ENCODE measurements at regions not wholly inside any gene's neighbourhood (a gene's known extent, or its start where the extent isn't known, plus 50 kb on each side); places are given as distances from the start of the nearest gene placed in this dataset.
"Not testable (repeated sequence)": the region's sequence is repeated elsewhere in the genome, so short reads cannot be mapped to it uniquely, and the experiment has no call there.

- Mint-ChIP-seq H3K27ac (no peak overlapping the region), H3K4me1 (peaks cover 5% of the 10 kb centered on the region)
Observed at GRCh38 chr6:76835695-76836094, 627.6 kb downstream of the HTR1B start.

GRCh38 chr6:76835293-76835692 lies 628.0 kb downstream of the HTR1B start:
- no peak overlapping the region for H3K27ac Mint-ChIP-seq
- no peaks in the 10 kb centered on the region for H3K27me3 Mint-ChIP-seq (ENCODE audit: low read depth)
- H3K4me3 Mint-ChIP-seq: no peak overlapping the region
- DNase-seq (ENCODE audit: low spot score in 2 of 2, unreplicated experiment in 2 of 2): no peak
- TF ChIP-seq CTCF (IDR thresholded peaks at IDR 0.05; ENCODE audit: unreplicated experiment): no peak
- H3K9me3 Mint-ChIP-seq: no peaks in the 10 kb centered on the region
- no peaks in the 10 kb centered on the region for H3K36me3 Mint-ChIP-seq
- peaks cover 5% of the 10 kb centered on the region for H3K4me1 Mint-ChIP-seq

More at GRCh38 chr6:76835695-76836094, 627.6 kb downstream of the HTR1B start:
- H3K9me3 Mint-ChIP-seq: no peaks in the 10 kb centered on the region
- no peaks in the 10 kb centered on the region for H3K27me3 Mint-ChIP-seq (ENCODE audit: low read depth)
- TF ChIP-seq CTCF (IDR thresholded peaks at IDR 0.05; ENCODE audit: unreplicated experiment): no peak
- H3K36me3 Mint-ChIP-seq: no peaks in the 10 kb centered on the region
- no peak overlapping the region for H3K4me3 Mint-ChIP-seq
- DNase-seq (ENCODE audit: low spot score in 2 of 2, unreplicated experiment in 2 of 2): no peak

GRCh38 chr6:76834399-76834798 lies 628.9 kb downstream of the HTR1B start:
- Mint-ChIP-seq H3K27me3 (ENCODE audit: low read depth) (no peaks in the 10 kb centered on the region), H3K36me3 (no peaks in the 10 kb centered on the region), H3K4me1 (peaks cover 5% of the 10 kb centered on the region), H3K27ac (no peak overlapping the region), H3K4me3 (no peak overlapping the region), H3K9me3 (peaks cover 3% of the 10 kb centered on the region)
- TF ChIP-seq CTCF (IDR thresholded peaks at IDR 0.05; ENCODE audit: unreplicated experiment): no peak
- no peak for DNase-seq (ENCODE audit: low spot score in 2 of 2, unreplicated experiment in 2 of 2)

- Mint-ChIP-seq H3K27ac (peak overlapping the region; percentile 39), H3K36me3 (peaks cover 5% of the 10 kb centered on the region), H3K27me3 (ENCODE audit: low read depth) (no peaks in the 10 kb centered on the region), H3K9me3 (peaks cover 17% of the 10 kb centered on the region), H3K4me1 (peaks cover 5% of the 10 kb centered on the region), H3K4me3 (no peak overlapping the region)
- DNase-seq (ENCODE audit: low spot score in 2 of 2, unreplicated experiment in 2 of 2): no peak
- no peak for TF ChIP-seq CTCF (IDR thresholded peaks at IDR 0.05; ENCODE audit: unreplicated experiment)
Observed at GRCh38 chr6:76831299-76831698, 632.0 kb downstream of the HTR1B start.

- peaks cover 10% of the 10 kb centered on the region for H3K36me3 Mint-ChIP-seq
- H3K9me3 Mint-ChIP-seq: peaks cover 55% of the 10 kb centered on the region
- H3K4me3 Mint-ChIP-seq; DNase-seq (ENCODE audit: low spot score in 2 of 2, unreplicated experiment in 2 of 2); H3K4me1 Mint-ChIP-seq; H3K27ac Mint-ChIP-seq; H3K27me3 Mint-ChIP-seq (ENCODE audit: low read depth): not testable (repeated sequence)
Observed at GRCh38 chr6:76823578-76823977, 639.7 kb downstream of the HTR1B start.

- Mint-ChIP-seq H3K27ac (no peak overlapping the region), H3K27me3 (ENCODE audit: low read depth) (no peaks in the 10 kb centered on the region)
Observed at GRCh38 chr6:76818451-76818850, 644.8 kb downstream of the HTR1B start.

More at GRCh38 chr6:76818451-76818850, 644.8 kb downstream of the HTR1B start:
- peaks cover 22% of the 10 kb centered on the region for H3K9me3 Mint-ChIP-seq
- H3K36me3 Mint-ChIP-seq: peaks cover 4% of the 10 kb centered on the region
- TF ChIP-seq CTCF (IDR thresholded peaks at IDR 0.05; ENCODE audit: unreplicated experiment): no peak
- no peak overlapping the region for H3K4me3 Mint-ChIP-seq
- DNase-seq (ENCODE audit: low spot score in 2 of 2, unreplicated experiment in 2 of 2): no peak
- H3K4me1 Mint-ChIP-seq: peaks cover 2% of the 10 kb centered on the region
